ENCODE measurements at regions not wholly inside any gene's neighbourhood (a gene's known extent, or its start where the extent isn't known, plus 50 kb on each side); places are given as distances from the start of the nearest gene placed in this dataset. TPM values are rescaled to one million over a fixed set of nuclear protein-coding genes. Genes with fewer than 3 reads are reported as not detected.

- H3K4me2 ChIP-seq (ENCODE audit: low read length): no peak overlapping the region
- H3K9me3 ChIP-seq (replicated peaks; ENCODE audit: low read length): no peaks in the 10 kb centered on the region
- H3K36me3 ChIP-seq (ENCODE audit: insufficient read depth, low read length): no peaks in the 10 kb centered on the region
- H3K9ac ChIP-seq (ENCODE audit: low read depth, low read length): no peak overlapping the region
- H3K27me3 ChIP-seq (ENCODE audit: control insufficient read depth, insufficient read depth, low read length): no peaks in the 10 kb centered on the region
- peaks cover 2% of the 10 kb centered on the region for H3K4me1 ChIP-seq (ENCODE audit: control insufficient read depth, insufficient read depth, low read length)
- H3K4me3 ChIP-seq (ENCODE audit: low read length): no peak overlapping the region
Measured at GRCh38 chr1:67635055-67635809, 49.8 kb upstream of the GADD45A start.

Small RNA genes lying in the stretch of these regions (small RNA-seq; reads per million reads assigned to genes)
- gene RNU6-1031P: not detected

All from skeletal muscle satellite cell (primary cell).